SK-N-DZ (cell line): ENCODE measurements at regions not wholly inside any gene's neighbourhood (a gene's known extent, or its start where the extent isn't known, plus 50 kb on each side); places are given as distances from the start of the nearest gene placed in this dataset.
A peak's percentile ranks its signal among the peaks of the same experiment; 100 is the strongest.

Experiments
- DNase-seq: peaks from one replicate; pipeline ENCODE4 v3.0.0-alpha.2; 2015; ENCODE audit warnings: low spot score

DNA sequence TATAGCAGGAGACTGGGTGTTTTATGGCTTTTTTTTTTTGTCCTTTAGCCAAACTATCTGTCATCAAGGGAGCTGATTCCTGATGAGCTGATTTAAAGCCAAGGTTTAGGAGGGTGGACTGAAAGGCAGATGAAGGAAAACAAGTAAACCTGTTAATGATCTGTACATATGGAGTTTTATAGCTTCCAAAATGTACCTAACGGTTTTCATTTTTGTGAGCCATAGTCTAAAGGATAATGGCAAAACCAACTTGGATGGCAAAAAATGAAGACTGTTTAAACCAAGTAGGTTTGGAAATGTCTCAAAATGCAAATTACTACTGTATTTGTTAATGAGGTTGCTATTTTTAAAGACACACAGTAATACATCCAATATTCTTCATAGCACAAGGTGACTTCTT is 281.5 kb downstream of the YTHDC2 start:
- no peak for DNase-seq

DNA sequence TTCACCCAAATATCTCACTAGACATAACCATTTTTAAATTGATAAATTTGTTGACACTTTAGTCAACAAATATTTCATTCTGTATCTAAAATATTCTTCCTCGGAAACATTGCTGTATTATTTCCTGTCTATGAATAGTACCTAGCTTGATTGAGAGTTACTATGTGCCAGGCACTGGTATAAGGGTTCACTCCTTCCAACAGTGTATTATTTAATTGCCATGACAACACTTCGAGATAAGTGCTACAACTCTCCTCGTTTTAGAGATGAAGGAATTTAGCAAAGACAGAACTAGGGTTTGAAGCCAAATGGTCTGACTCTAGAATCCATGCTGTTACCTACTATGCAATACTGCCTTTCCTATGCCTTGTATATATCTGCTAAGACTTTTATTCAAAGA is 287.2 kb downstream of the YTHDC2 start:
- no peak for DNase-seq

DNA sequence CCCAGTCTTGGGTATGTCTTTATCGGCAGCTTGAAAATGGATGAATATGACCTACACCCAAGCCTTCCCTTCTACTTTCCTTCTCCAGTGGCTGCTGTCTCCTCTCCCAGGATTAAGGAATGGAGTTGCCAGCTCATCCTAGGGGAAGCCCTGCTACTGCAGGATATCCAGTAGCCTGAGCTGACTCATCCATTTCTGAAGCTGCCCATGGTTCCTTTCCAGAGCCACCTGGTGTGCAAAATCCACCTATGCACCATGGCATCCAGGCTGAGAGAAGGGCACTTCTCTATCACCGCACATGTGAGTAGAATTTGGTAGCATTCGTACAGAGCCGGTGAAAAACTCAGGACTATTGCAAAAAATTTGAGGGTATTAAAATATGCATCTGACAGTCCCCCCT is 290.8 kb downstream of the YTHDC2 start:
- DNase-seq, result no peak

DNA sequence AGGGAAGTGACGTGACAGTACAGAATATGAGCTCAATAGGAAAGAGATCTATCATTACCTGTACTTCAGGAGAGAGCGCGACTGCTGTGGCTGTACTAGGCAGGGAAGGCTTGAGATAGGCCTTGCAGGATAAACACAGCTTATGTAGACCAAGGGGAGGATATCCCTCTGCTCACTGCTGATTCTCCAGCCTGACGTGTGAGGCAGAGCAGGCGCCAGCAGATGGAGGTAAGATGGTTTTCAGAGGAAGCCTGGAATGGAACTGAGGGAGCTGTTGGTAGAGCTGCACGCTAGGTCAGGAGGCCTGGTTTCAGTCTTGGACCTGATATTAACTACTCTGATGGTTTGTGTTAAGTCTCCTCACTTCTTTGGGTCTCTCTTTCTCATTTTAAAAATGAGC is 291.4 kb downstream of the YTHDC2 start:
- DNase-seq, result peak; percentile 67

DNA sequence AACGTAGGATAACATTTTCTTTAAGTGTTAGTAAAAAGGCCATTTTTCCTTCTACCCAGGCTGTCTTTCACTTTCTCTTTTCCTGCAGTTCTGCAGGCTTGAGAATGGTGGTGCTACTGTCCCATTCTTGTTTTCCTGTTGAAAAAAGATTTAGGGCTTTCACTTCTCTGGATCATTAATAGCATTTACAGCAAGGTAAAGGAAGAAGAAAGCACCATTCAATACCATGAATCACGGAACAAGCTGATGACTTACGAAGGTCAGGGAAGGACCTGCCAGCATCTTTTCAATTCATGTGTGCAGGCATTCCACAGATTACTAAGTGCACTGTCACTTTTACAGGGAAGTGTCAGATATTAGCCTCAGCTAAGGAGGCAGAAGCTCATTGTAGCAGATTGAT is 292.8 kb downstream of the YTHDC2 start:
- DNase-seq, result peak; percentile 49

DNA sequence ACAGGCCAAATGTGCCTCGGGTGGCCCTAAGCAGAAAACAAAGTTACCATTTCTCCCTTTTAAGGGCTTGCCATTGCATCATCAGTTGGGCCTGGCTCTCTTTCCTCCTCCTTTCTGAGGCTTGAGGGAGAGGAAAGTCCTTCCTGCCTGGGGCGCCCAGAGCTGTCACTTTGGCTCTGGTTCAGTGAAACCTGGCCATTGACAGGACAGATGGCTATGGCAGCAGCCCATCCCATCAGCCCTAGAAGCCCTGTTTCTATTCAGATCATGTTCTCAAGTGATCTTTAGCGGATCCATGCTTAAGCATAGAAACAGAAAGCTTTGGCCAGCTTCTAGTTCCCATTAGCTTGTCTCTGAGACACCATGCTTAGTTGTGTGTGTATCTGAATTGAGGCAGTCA is 293.4 kb downstream of the YTHDC2 start:
- peak; percentile 45 for DNase-seq

DNA sequence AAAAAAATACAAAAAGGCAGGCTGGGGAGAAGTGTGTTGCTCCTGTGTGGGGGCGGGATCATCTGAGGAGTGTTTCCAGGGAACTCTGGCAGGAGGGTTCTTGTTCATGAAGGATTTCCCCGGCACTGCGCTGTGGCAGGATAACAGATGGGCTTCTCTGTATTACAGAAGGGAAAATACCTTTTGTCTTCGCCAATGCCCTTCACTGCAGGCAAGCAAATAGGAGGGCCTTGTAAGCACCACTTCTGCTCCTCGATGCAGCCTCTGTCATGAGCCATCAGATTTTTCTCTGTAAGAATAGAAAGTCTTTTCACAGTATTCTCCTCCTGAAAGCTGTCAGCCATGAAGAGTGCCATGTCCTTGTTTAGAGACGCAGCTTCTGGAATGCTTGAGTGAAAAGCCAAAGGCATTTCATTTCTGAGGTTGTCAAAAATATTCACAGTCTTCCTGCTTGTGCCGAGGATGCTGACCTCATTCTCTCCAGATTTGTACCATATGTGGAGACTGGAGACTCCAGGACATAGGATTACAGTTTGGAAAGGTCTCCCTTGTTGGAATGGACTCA is 294.0 kb downstream of the YTHDC2 start:
- peak; percentile 39 for DNase-seq

DNA sequence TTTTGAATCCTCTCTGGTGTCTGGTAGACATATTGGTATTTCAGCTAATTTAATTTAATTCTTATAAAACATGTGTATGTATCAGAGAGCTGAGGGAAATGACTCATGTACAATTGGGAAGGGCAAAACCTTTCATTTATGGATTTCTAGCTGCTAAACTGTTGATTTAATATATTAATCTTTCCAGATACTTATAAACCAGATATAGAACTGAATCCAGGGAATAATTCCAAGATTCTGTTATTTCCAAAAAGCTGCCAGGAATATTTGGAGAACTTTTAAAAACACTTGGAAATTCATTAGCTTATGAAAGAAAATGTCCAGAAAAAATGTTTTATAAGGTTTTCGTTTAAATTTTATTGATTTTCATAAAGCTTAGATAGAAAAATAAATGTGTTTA is 295.5 kb downstream of the YTHDC2 start:
- DNase-seq, result no peak

DNA sequence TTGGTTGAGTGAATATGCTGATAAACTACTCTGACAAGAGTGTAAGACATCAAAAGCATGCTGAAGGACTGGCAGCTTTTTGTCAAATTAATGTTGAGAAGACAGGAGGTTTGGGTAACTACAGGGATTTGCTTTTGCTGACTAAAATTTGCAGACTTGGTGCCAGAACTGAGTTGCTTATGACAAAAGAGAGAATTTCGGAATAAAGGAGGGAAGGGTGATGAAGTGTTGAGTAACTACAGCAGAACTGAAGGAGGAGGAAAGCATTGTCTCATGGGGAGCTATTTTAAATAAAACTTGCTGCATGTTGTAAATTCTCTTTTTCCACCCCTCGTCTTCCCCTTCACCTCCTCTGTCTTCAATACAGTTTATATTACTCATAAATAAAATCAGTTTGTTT is 296.1 kb downstream of the YTHDC2 start:
- no peak for DNase-seq

DNA sequence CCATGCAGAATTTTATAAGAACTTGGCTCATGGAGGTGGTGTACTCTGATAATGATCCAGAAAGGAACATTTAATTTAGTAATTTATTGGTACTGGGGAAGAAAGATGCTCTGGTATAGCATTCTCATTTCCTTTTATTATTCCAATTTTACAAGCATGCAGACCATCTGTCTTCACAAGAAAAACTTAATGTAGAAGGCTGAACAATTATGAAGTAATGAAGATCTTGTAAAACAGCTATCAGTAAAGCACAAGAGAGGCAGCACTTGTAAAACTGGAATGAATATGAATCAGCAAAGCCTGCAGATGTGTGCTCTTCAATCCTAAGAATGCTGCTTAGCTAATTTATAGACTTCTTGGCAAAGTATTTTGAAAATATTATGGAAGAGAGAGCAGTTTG is 300.0 kb downstream of the YTHDC2 start:
- no peak for DNase-seq

DNA sequence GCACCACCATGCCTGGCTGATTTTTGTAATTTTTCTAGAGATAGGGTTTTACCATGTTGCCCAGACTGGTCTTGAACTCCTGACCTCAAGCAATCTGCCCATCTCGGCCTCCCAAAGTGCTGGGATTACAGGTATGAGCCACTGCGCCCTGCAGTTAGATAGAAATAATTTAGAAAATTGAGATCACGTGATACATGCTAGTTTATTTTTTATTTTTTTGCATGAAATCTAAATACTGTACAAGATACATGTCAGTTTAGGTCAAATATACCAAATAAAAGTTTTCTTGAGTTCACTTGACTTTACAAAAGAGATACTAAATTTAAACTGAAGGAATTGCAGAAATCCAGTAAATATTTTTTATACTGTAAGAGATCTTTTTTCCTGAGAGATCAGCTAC is 304.2 kb downstream of the YTHDC2 start:
- no peak for DNase-seq

DNA sequence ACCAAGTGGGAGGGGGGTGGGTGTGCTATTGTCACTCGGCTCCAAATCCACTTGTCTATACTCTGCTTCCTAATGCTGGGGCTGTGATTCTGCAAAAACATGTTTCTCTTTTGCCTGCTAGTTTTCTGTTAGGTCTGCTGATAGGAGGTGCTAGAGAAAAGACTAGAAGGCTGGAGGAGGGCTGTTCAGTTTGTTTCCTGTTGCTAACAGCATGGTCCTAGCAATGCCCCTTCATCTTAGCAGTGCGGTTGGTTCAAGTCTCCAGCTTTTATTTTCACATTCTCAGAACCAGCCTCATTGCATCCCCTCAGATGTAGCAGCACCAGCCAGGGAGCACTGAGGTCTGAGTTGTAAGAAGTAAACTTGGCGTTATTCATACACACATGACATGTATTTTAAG is 310.2 kb downstream of the YTHDC2 start:
- no peak for DNase-seq

DNA sequence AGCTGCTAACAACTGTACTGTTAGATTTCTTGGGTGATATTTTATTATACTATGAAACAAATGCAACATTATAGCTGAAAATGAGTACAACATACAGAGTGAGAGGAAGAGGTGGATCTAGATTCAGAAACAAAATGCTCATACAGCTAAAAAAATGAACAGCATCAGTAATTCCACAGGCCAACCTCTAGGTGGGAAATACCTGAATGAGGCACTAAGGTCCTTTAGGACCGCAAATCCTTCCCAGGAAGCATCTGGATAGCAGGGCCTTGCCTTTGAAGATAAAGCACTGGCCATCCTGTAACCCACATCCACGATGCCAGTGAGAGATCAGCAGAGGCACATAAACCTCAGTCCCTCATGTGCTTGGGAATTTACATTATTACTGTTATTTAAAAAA is 310.8 kb downstream of the YTHDC2 start:
- no peak for DNase-seq

DNA sequence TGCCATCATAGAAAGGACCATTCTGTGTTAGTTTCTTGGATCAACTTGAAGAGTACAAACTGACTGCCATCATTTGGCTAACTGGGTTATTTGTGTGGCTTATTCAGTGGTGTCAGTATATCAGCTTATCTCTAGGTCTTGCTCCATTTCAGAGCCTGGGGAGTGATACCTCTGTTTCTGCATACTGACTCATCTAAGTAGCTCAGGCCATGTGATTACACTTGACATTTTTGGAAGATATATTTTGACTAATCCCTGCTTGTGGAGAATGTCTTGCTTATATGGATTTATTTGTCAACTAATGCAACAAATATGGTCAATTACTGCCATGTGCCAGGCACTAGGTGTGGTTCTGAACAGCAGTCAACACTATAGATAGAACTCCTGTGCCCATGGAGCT is 311.7 kb downstream of the YTHDC2 start:
- no peak for DNase-seq

DNA sequence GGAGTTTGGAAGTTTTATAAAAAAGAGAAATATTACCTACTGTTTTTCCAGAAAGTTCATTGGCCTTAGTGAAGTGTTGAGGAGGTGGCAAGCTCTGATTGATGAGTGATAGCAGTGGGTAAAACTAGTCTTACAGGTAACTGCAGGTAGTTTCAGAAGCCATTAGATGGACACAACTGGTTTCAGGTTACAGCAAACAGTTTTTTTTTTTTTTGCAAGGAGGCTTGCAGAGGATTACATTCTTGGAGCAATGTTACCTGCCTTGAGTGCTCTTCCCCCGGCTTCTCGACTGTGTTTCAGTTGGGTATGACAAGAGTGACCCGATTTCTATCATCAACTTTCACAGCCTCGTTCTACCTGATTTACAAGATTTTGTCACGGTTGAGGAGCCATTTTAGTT is 333.4 kb downstream of the YTHDC2 start:
- DNase-seq, result no peak

DNA sequence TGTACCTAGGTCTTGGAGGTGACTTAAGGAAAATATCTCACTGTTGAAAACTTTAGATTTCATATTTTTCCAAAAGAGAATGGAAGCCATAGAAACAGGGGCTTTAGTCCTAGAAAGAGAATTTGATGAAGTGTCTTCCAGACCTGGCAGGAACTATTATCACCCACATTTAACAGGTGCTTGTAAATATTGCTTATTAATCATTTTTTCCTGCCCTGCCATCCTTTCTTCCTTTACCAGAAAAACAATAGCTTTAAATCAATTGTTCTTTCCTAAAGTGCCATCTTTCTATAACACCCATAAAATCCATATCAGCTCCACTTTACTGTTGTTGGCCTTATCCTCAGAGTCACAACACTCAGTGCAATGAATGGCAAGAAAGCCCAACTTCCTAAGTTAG is 350.9 kb downstream of the YTHDC2 start:
- no peak for DNase-seq

DNA sequence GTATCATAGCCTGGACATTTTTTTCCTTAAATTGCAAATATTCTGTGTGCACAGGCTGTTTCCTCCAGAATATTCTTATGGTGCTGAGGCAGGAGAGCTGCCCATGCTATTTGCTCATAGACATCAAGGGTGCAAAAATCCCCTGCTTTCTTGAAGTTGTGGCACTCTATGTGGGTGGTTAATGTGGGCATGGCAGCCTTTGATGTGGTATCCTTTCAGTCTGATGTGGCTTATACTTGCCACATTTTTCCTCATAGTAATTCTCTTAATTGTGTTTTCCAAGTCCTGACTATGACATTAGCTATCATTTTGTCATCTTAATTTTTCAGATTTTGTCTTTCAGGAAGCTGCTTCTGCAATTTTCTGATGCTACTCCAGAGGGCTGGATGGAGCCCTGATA is 353.3 kb downstream of the YTHDC2 start:
- no peak for DNase-seq

DNA sequence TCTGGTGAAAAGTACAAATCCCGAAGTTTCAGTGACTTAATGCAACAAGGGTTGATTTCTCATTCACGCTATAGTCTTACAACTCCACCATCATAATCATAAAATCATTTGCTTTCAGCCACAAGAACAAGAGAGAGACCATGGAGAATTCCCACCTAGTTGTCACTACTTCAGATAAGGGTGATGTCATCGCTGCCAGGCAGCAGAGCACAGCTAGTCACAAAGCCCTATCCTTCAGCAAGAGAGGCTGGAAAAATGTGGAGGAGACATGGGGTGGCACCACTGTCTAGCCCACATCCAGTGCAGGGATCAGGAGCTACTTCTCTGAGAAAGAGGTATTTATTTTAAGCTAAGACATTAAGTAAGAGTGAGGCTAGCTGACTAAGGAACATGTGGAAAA is 356.1 kb downstream of the YTHDC2 start:
- no peak for DNase-seq

DNA sequence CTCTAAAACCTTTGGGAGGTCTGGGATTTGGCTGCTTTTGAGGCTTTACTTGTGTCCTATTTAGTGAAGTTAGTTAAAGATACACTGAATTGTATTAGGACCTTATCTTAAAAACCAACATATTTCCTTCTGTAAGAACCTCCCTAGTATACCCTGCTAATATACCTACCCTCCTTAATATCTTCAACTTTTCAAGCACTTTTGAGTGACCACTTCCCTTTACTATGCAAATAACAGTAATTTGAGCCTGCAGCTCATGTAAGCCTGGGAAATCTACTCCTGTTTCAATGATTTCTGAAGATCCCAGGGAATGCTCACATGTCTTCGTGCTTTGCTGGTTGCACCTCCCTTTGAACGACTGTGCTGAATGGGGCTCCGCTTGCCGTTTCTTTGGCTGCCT is 358.5 kb downstream of the YTHDC2 start:
- no peak for DNase-seq

DNA sequence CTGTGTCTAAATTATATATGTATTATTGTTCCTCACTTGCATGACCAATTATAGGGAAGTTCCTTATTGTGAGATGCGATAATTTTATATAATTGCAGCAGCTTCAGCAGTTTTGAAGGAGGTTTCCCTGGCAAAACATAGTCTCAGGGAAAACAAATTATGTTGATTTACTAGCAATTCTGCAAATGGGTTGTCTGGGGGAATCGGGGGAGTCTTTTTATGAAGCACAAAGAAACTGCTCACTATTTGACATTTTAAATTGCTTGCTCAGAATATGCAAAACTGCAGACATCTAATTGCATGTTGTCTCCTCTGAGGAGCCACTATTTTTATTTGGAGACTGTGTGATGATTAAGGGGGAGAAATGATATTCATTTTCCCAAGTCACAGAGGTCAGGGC is 361.6 kb downstream of the YTHDC2 start:
- no peak for DNase-seq

DNA sequence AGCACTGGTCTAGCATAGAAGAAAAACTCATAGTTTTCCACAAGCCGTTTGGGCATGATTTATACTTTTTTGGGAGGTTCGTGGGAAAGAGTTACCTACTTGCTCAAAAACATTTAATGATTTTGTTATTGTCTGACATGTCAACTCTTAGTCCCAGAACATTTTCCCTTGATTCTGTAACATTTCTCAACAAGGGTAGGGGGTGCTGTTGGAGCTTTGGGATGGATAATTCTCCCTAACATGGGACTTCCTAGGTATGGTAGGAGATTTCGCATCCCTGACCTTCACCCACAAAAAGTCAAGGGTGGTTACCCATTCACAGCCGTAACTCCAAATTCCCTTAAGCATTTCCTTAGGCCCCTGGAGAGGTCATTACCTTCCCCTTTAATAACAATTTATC is 378.0 kb downstream of the YTHDC2 start:
- DNase-seq, result no peak

DNA sequence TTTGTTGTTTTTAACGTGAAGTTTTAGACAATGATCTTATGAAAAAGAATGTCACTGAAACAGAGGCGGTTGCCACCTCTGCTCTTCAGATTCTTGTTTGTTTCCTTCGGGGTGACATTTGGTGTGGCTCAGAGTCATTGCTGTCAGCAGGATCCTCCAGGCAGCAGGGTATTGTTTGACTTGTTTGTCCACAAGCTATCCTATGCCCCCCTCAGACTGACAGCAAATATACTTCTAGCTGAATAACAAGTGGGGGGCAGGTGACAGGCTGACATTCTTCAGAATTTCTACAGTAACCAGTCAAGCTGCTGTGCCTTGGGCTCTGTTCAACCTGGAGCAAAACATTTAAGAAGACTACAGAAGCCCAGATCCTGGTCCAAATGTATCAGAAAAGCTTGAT is 383.3 kb downstream of the YTHDC2 start:
- no peak for DNase-seq

DNA sequence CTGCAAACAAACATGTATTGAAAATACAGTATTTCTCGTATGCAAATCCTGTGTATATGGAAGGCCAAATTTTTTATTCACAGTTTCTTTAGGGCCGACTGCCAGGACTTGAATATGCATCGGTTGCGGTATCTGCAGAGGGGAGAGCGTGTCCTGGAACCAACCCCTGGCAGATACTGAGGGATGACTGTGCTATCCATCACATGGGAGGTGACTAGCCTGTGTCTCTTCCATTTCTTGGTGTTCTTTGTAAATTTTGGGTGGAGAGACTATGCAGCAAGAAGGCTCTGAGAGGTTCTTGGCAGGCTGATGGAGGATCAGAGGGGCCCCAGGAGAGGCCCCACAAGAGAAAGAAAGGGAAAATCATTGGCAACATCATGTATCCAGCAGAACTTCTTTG is 384.3 kb downstream of the YTHDC2 start:
- DNase-seq, result no peak

DNA sequence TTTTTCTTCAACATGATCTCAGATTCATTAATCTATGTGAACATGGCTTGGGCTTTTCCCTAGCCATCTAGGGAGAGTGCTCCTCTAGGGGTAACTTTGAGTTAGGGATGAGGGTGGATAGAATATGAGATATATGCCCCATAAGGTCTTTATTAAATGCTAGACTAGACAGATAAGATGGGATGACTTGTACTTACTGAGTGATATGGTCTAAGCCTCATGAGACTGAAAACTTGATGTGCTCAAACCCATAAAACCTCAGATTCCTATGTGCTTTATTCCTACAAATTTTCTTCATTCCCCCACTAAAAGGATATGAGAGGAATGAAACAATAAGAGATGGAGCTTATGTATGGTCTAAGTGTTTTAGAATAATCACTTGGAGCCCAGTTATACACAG is 386.6 kb downstream of the YTHDC2 start:
- DNase-seq, result no peak

DNA sequence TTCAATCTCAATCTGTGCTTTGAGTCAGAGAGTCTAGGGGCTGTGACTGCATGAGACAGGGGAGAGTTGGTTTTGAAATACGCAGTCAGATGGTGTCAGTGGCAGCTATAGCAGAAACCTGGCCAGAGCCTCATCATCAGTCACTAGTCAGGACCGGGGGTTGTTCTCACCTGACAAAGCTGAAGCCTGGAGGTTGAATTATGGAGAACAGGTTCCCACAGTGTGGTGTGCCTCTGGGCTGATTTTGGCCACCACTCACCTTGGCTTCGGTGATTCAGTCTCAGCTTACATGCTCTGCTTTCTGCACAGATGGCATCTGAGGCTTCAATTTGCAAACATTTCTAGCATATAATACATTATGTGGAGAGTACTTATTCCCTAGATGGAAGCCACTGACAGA is 387.3 kb downstream of the YTHDC2 start:
- DNase-seq, result no peak
